RWPE1 (cell line): ENCODE measurements at regions not wholly inside any gene's neighbourhood (a gene's known extent, or its start where the extent isn't known, plus 50 kb on each side); places are given as distances from the start of the nearest gene placed in this dataset.

Experiments
- CTCF ChIA-PET: fragments of 350-600 bp; sonication (Branson Sonifier 250); formaldehyde crosslinking; extraction: SDS; loops from one replicate; lab custom pipeline; 2021; lab: Yijun Ruan, JAX
- POLR2A ChIA-PET: fragments of 400-600 bp; formaldehyde crosslinking; extraction: SDS; loops from one replicate; lab custom pipeline; 2020; ENCODE audit warnings: antibody characterized with exemption; ENCODE audit not compliant: low non-redundant PET; lab: Yijun Ruan, JAX
- DNase-seq: peaks from one replicate; pipeline ENCODE4 v3.0.0; 2012; ENCODE audit warnings: low spot score
- H3K27ac ChIP-seq: fragments of 450-650 bp; 2 replicates; pipeline ENCODE4 v1.5.1; 2017
- CTCF ChIP-seq: fragments of 450-650 bp; conservative IDR thresholded peaks from 2 replicates; pipeline ENCODE4 v1.5.1; 2017; ENCODE audit warnings: low read depth, mild to moderate bottlenecking

- DNase-seq, result no peak
- no peak for TF ChIP-seq CTCF
- ChIA-PET CTCF (no interaction called here), POLR2A (no interaction called here)
- H3K27ac ChIP-seq, result no peak overlapping the region
Observed at GRCh38 chr1:67955591-67955990, 94.8 kb downstream of the DIRAS3 start.

GRCh38 chr1:67953301-67953700 is 97.1 kb downstream of the DIRAS3 start:
- no peak overlapping the region for H3K27ac ChIP-seq
- DNase-seq, result no peak
- TF ChIP-seq CTCF, result no peak
- ChIA-PET POLR2A (no interaction called here), CTCF (interaction anchor here (0.7 kb wide), 1 partner anchor 196 kb away, joined by 3 read pairs; no protein-coding TSS in a partner anchor)

GRCh38 chr1:67952071-67952470 is 98.4 kb downstream of the DIRAS3 start:
- TF ChIP-seq CTCF, result no peak
- DNase-seq, result no peak
- ChIA-PET POLR2A (no interaction called here), CTCF (interaction anchor here (0.6 to 0.7 kb wide), 2 partner anchors 130 to 721 kb away, joined by 3 to 6 read pairs; no protein-coding TSS in a partner anchor)
- H3K27ac ChIP-seq, result no peak overlapping the region

- POLR2A ChIA-PET, result no interaction called here
- no peak overlapping the region for H3K27ac ChIP-seq
- CTCF ChIA-PET, result no interaction called here
- no peak for TF ChIP-seq CTCF
- no peak for DNase-seq
Observed at GRCh38 chr1:67951014-67951413, 99.4 kb downstream of the DIRAS3 start.

- CTCF ChIA-PET, result interaction anchor here (0.6 to 1.0 kb wide), 2 partner anchors 15 to 415 kb away, joined by 4 to 7 read pairs; no protein-coding TSS in a partner anchor
- DNase-seq, result no peak
- POLR2A ChIA-PET, result no interaction called here
- H3K27ac ChIP-seq, result no peak overlapping the region
- TF ChIP-seq CTCF, result no peak
Observed at GRCh38 chr1:67948151-67949080, 102.0 kb downstream of the DIRAS3 start.

GRCh38 chr1:67947114-67947513 is 103.3 kb downstream of the DIRAS3 start:
- H3K27ac ChIP-seq, result no peak overlapping the region
- POLR2A ChIA-PET, result no interaction called here
- DNase-seq, result no peak
- TF ChIP-seq CTCF, result no peak
- CTCF ChIA-PET, result no interaction called here
